Glomerular endothelial cell (primary cell): ENCODE measurements at regions not wholly inside any gene's neighbourhood (a gene's known extent, or its start where the extent isn't known, plus 50 kb on each side); places are given as distances from the start of the nearest gene placed in this dataset.
"Not testable (repeated sequence)": the region's sequence is repeated elsewhere in the genome, so short reads cannot be mapped to it uniquely, and the experiment has no call there.

Experiments
- DNase-seq: peaks from one replicate; pipeline ENCODE4 v3.0.0-alpha.2; 2011; ENCODE audit warnings: low read depth, low spot score; ENCODE audit errors: extremely low read depth

- DNase-seq, result no peak
These were observed 126.1 kb upstream of the PITX1 start for GRCh38 chr5:135160036-135160675.

- DNase-seq, result no peak
These were observed 125.6 kb upstream of the PITX1 start for GRCh38 chr5:135159626-135160025.

GRCh38 chr5:135158982-135159381 is 125.0 kb upstream of the PITX1 start:
- no peak for DNase-seq

GRCh38 chr5:135158314-135158697 is 124.3 kb upstream of the PITX1 start:
- no peak for DNase-seq

GRCh38 chr5:135157421-135158313 is 123.6 kb upstream of the PITX1 start:
- DNase-seq, result no peak

GRCh38 chr5:135156715-135157404 is 122.8 kb upstream of the PITX1 start:
- no peak for DNase-seq

GRCh38 chr5:135156337-135156714 is 122.3 kb upstream of the PITX1 start:
- DNase-seq, result no peak

GRCh38 chr5:135155616-135156214 is 121.7 kb upstream of the PITX1 start:
- DNase-seq, result no peak

- DNase-seq, result no peak
These were observed 120.9 kb upstream of the PITX1 start for GRCh38 chr5:135154961-135155360.

- no peak for DNase-seq
These were observed 120.2 kb upstream of the PITX1 start for GRCh38 chr5:135154197-135154596.

- no peak for DNase-seq
These were observed 119.6 kb upstream of the PITX1 start for GRCh38 chr5:135153661-135154060.

GRCh38 chr5:135153259-135153658 is 119.2 kb upstream of the PITX1 start:
- DNase-seq, result no peak

GRCh38 chr5:135151660-135152059 is 117.6 kb upstream of the PITX1 start:
- not testable (repeated sequence) for DNase-seq

- no peak for DNase-seq
These were observed 117.2 kb upstream of the PITX1 start for GRCh38 chr5:135151256-135151655.

GRCh38 chr5:135150767-135151166 is 116.7 kb upstream of the PITX1 start:
- DNase-seq, result no peak

- DNase-seq, result no peak
These were observed 116.1 kb upstream of the PITX1 start for GRCh38 chr5:135149956-135150723.

- DNase-seq, result no peak
These were observed 115.4 kb upstream of the PITX1 start for GRCh38 chr5:135149229-135149955.

- no peak for DNase-seq
These were observed 113.5 kb upstream of the PITX1 start for GRCh38 chr5:135147294-135148090.

GRCh38 chr5:135145985-135146384 is 112.0 kb upstream of the PITX1 start:
- DNase-seq, result no peak
